ENCODE measurements at regions not wholly inside any gene's neighbourhood (a gene's known extent, or its start where the extent isn't known, plus 50 kb on each side); places are given as distances from the start of the nearest gene placed in this dataset.

- ChIA-PET CTCF (interaction anchor here (1.3 kb wide), 1 partner anchor 115 kb away, joined by 3 read pairs; no protein-coding TSS in a partner anchor), POLR2A (interaction anchor here (0.6 to 1.0 kb wide), 2 partner anchors 45 to 131 kb away, joined by 3 read pairs; no protein-coding TSS in a partner anchor)
- peak overlapping the region in 1 of 10 donors; percentile 9 for H3K4me3 Mint-ChIP-seq
- H3K4me1 Mint-ChIP-seq = peaks cover 3 to 38% (median 19%) of the 10 kb centered on the region in 7 donors
- Histone ChIP-seq H3K27me3 (ENCODE audit: control insufficient read depth in 2 of 2, insufficient read depth in 2 of 2, low read length in 2 of 2) (no peaks in the 10 kb centered on the region), H3K4me3 (ENCODE audit: low read length) (no peak overlapping the region), H3K36me3 (ENCODE audit: control insufficient read depth in 2 of 3, insufficient read depth in 3 of 3, low read length in 3 of 3) (no peaks in the 10 kb centered on the region), H3K27ac (ENCODE audit: low read depth, low read length) (no peak overlapping the region), H3K9me3 (ENCODE audit: control insufficient read depth in 2 of 3, low read length in 3 of 3) (no peaks in the 10 kb centered on the region), H3K4me1 (ENCODE audit: control insufficient read depth in 2 of 2, insufficient read depth in 2 of 2, low read length in 2 of 2) (peaks cover 0 to 4% of the 10 kb centered on the region in 2 donors)
- H3K27me3 Mint-ChIP-seq = peaks cover 0 to 3% (median 0%) of the 10 kb centered on the region in 5 donors
- ATAC-seq = no peak
- peaks cover 0 to 8% (median 0%) of the 10 kb centered on the region in 5 donors for H3K36me3 Mint-ChIP-seq
- intact Hi-C loops (cut with micrococcal nuclease) = loop anchor here in 1 of 2 donors (2.0 kb wide), 1 partner anchor 14 kb away; no protein-coding TSS in a partner anchor
- H3K9me3 Mint-ChIP-seq = peaks cover 0 to 5% (median 0%) of the 10 kb centered on the region in 11 donors
- no peak overlapping the region for H3K27ac Mint-ChIP-seq
- no peak for DNase-seq
Measured at GRCh38 chr14:61616524-61617185, 78.7 kb upstream of the HIF1A start.

- peaks cover 0 to 4% of the 10 kb centered on the region in 2 donors for H3K4me1 ChIP-seq (ENCODE audit: control insufficient read depth in 2 of 2, insufficient read depth in 2 of 2, low read length in 2 of 2)
- Mint-ChIP-seq H3K9me3 (peaks cover 0 to 5% (median 0%) of the 10 kb centered on the region in 11 donors), H3K4me3 (no peak overlapping the region), H3K27ac (peak overlapping the region in 4 of 9 donors; percentile 7 to 74 (median 12)), H3K27me3 (peaks cover 0 to 3% (median 0%) of the 10 kb centered on the region in 5 donors), H3K4me1 (peaks cover 3 to 44% (median 19%) of the 10 kb centered on the region in 7 donors), H3K36me3 (peaks cover 0 to 15% (median 0%) of the 10 kb centered on the region in 5 donors)
- no peaks in the 10 kb centered on the region for H3K36me3 ChIP-seq (ENCODE audit: control insufficient read depth in 2 of 3, insufficient read depth in 3 of 3, low read length in 3 of 3)
- H3K9me3 ChIP-seq (ENCODE audit: control insufficient read depth in 2 of 3, low read length in 3 of 3) = no peaks in the 10 kb centered on the region
- H3K27me3 ChIP-seq (ENCODE audit: control insufficient read depth in 2 of 2, insufficient read depth in 2 of 2, low read length in 2 of 2) = no peaks in the 10 kb centered on the region
- no peak overlapping the region for H3K27ac ChIP-seq (ENCODE audit: low read depth, low read length)
- ATAC-seq (no peak), DNase-seq (no peak)
- no peak overlapping the region for H3K4me3 ChIP-seq (ENCODE audit: low read length)
- ChIA-PET POLR2A (no interaction called here), CTCF (no interaction called here)
- intact Hi-C loops (cut with micrococcal nuclease) = no loop called here
Measured at GRCh38 chr14:61618448-61618847, 76.9 kb upstream of the HIF1A start.

GRCh38 chr14:61619494-61619893 is 75.8 kb upstream of the HIF1A start:
- intact Hi-C loops (cut with micrococcal nuclease) = no loop called here
- Mint-ChIP-seq H3K27ac (no peak overlapping the region), H3K36me3 (peaks cover 0 to 15% (median 0%) of the 10 kb centered on the region in 5 donors), H3K4me1 (peaks cover 3 to 48% (median 19%) of the 10 kb centered on the region in 7 donors), H3K4me3 (no peak overlapping the region), H3K9me3 (peaks cover 0 to 5% (median 0%) of the 10 kb centered on the region in 11 donors), H3K27me3 (peaks cover 0 to 3% (median 0%) of the 10 kb centered on the region in 5 donors)
- H3K36me3 ChIP-seq (ENCODE audit: control insufficient read depth in 2 of 3, insufficient read depth in 3 of 3, low read length in 3 of 3) = no peaks in the 10 kb centered on the region
- no peak for ATAC-seq
- H3K9me3 ChIP-seq (ENCODE audit: control insufficient read depth in 2 of 3, low read length in 3 of 3) = no peaks in the 10 kb centered on the region
- no peak for DNase-seq
- ChIA-PET CTCF (no interaction called here), POLR2A (no interaction called here)
- H3K4me1 ChIP-seq (ENCODE audit: control insufficient read depth in 2 of 2, insufficient read depth in 2 of 2, low read length in 2 of 2) = peaks cover 0 to 4% of the 10 kb centered on the region in 2 donors
- no peak overlapping the region for H3K4me3 ChIP-seq (ENCODE audit: low read length)
- H3K27me3 ChIP-seq (ENCODE audit: control insufficient read depth in 2 of 2, insufficient read depth in 2 of 2, low read length in 2 of 2) = no peaks in the 10 kb centered on the region
- H3K27ac ChIP-seq (ENCODE audit: low read depth, low read length) = no peak overlapping the region

GRCh38 chr14:61620130-61620946 is 75.0 kb upstream of the HIF1A start:
- Mint-ChIP-seq H3K4me1 (peaks cover 3 to 52% (median 19%) of the 10 kb centered on the region in 7 donors), H3K36me3 (peaks cover 0 to 15% (median 0%) of the 10 kb centered on the region in 5 donors), H3K9me3 (peaks cover 0 to 5% (median 0%) of the 10 kb centered on the region in 11 donors), H3K4me3 (peak overlapping the region in 1 of 10 donors; percentile 15), H3K27ac (peak overlapping the region in 1 of 9 donors; percentile 19), H3K27me3 (peaks cover 0 to 3% (median 0%) of the 10 kb centered on the region in 5 donors)
- intact Hi-C loops (cut with micrococcal nuclease) = no loop called here
- ATAC-seq (no peak), DNase-seq (peak in 1 of 9 donors; percentile 38)
- CTCF ChIA-PET = no interaction called here
- H3K4me1 ChIP-seq (ENCODE audit: control insufficient read depth in 2 of 2, insufficient read depth in 2 of 2, low read length in 2 of 2) = peaks cover 0 to 4% of the 10 kb centered on the region in 2 donors
- no peaks in the 10 kb centered on the region for H3K27me3 ChIP-seq (ENCODE audit: control insufficient read depth in 2 of 2, insufficient read depth in 2 of 2, low read length in 2 of 2)
- H3K27ac ChIP-seq (ENCODE audit: low read depth, low read length) = no peak overlapping the region
- POLR2A ChIA-PET = no interaction called here
- H3K4me3 ChIP-seq (ENCODE audit: low read length) = no peak overlapping the region
- no peaks in the 10 kb centered on the region for H3K36me3 ChIP-seq (ENCODE audit: control insufficient read depth in 2 of 3, insufficient read depth in 3 of 3, low read length in 3 of 3)
- H3K9me3 ChIP-seq (ENCODE audit: control insufficient read depth in 2 of 3, low read length in 3 of 3) = no peaks in the 10 kb centered on the region

- Mint-ChIP-seq H3K9me3 (peaks cover 0 to 8% (median 0%) of the 10 kb centered on the region in 11 donors), H3K4me3 (no peak overlapping the region), H3K27me3 (peaks cover 0 to 3% (median 0%) of the 10 kb centered on the region in 5 donors), H3K27ac (no peak overlapping the region), H3K4me1 (peaks cover 3 to 52% (median 19%) of the 10 kb centered on the region in 7 donors), H3K36me3 (peaks cover 0 to 16% (median 0%) of the 10 kb centered on the region in 5 donors)
- Histone ChIP-seq H3K27me3 (ENCODE audit: control insufficient read depth in 2 of 2, insufficient read depth in 2 of 2, low read length in 2 of 2) (no peaks in the 10 kb centered on the region), H3K4me1 (ENCODE audit: control insufficient read depth in 2 of 2, insufficient read depth in 2 of 2, low read length in 2 of 2) (peaks cover 0 to 4% of the 10 kb centered on the region in 2 donors), H3K4me3 (ENCODE audit: low read length) (no peak overlapping the region), H3K27ac (ENCODE audit: low read depth, low read length) (no peak overlapping the region), H3K9me3 (ENCODE audit: control insufficient read depth in 2 of 3, low read length in 3 of 3) (no peaks in the 10 kb centered on the region), H3K36me3 (ENCODE audit: control insufficient read depth in 2 of 3, insufficient read depth in 3 of 3, low read length in 3 of 3) (no peaks in the 10 kb centered on the region)
- DNase-seq (no peak), ATAC-seq (no peak)
- intact Hi-C loops (cut with micrococcal nuclease) = no loop called here
- ChIA-PET POLR2A (no interaction called here), CTCF (no interaction called here)
Measured at GRCh38 chr14:61621444-61621843, 73.9 kb upstream of the HIF1A start.

- ATAC-seq (no peak), DNase-seq (no peak)
- H3K4me1 Mint-ChIP-seq = peaks cover 3 to 49% (median 15%) of the 10 kb centered on the region in 7 donors
- peaks cover 0 to 3% (median 0%) of the 10 kb centered on the region in 5 donors for H3K27me3 Mint-ChIP-seq
- ChIA-PET CTCF (no interaction called here), POLR2A (no interaction called here)
- Histone ChIP-seq H3K9me3 (ENCODE audit: control insufficient read depth in 2 of 3, low read length in 3 of 3) (no peaks in the 10 kb centered on the region), H3K4me1 (ENCODE audit: control insufficient read depth in 2 of 2, insufficient read depth in 2 of 2, low read length in 2 of 2) (peaks cover 0 to 2% of the 10 kb centered on the region in 2 donors), H3K27me3 (ENCODE audit: control insufficient read depth in 2 of 2, insufficient read depth in 2 of 2, low read length in 2 of 2) (no peaks in the 10 kb centered on the region), H3K36me3 (ENCODE audit: control insufficient read depth in 2 of 3, insufficient read depth in 3 of 3, low read length in 3 of 3) (no peaks in the 10 kb centered on the region), H3K4me3 (ENCODE audit: low read length) (no peak overlapping the region), H3K27ac (ENCODE audit: low read depth, low read length) (no peak overlapping the region)
- H3K36me3 Mint-ChIP-seq = peaks cover 0 to 17% (median 0%) of the 10 kb centered on the region in 5 donors
- intact Hi-C loops (cut with micrococcal nuclease) = no loop called here
- H3K27ac Mint-ChIP-seq = no peak overlapping the region
- H3K9me3 Mint-ChIP-seq = peaks cover 0 to 10% (median 0%) of the 10 kb centered on the region in 11 donors
- H3K4me3 Mint-ChIP-seq = no peak overlapping the region
Measured at GRCh38 chr14:61622051-61622450, 73.3 kb upstream of the HIF1A start.
